ENCODE measurements at regions not wholly inside any gene's neighbourhood (a gene's known extent, or its start where the extent isn't known, plus 50 kb on each side); places are given as distances from the start of the nearest gene placed in this dataset.

- no peak for DNase-seq (ENCODE audit: low read depth in 2 of 2)
Observed at GRCh38 chr7:17608114-17608833, 309.8 kb downstream of the AHR start.

- DNase-seq (ENCODE audit: low read depth in 2 of 2) = no peak
Observed at GRCh38 chr7:17611611-17612010, 313.2 kb downstream of the AHR start.

DNA sequence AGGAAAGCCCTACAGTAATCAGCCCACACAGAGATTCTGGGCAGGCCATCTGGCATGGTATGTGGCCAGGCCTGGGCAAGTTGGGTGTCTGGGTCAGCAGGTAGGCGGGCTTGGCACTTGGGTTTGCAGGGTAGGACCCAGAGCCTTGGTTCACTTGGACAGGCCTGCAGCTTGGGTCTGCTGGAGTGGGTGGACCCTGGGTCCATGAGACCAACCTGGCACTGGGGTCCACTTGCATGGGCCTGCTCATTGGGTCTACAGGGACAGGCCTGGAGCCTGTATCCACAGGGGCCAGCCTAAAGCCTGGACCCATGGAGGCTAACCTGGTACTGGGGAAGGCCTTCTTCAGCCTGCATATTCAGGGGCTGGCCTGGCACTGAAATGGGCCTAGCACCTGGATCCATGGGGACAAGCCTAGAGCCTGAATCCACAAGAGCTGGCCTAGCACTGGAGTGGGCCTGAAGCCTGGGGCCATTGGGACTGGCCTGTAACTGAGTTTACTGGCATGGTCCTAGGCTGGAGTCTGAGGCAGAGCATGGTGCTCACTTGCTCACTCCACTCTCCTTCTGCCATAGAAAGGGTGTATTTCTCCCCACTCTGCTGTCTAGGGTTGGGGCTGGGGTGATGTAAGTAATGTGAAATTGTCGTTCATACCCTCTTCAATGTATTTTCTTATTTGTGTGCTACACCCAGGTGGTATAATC lies 315.0 kb downstream of the AHR start:
- no peak for DNase-seq (ENCODE audit: low read depth in 2 of 2)

DNA sequence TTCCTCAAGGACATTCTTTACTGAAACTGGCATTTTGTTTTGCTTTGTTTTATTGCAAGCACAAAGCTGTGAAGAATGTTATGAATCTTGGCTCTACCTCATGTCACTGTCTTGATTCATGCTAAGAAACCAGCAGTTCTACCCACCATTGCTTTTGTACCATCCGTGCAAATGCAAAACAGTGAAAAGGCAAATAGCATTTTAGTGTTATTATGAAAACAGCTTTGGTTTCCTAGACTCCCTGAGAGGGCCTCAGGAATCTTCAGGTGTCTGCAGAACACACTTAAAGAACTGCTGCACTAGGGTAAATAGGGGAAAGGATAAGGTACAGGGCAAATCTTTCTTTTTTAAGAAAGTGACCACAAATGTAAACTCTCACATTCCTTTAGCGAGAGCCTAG lies 318.9 kb downstream of the AHR start:
- no peak for DNase-seq (ENCODE audit: low read depth in 2 of 2)

DNA sequence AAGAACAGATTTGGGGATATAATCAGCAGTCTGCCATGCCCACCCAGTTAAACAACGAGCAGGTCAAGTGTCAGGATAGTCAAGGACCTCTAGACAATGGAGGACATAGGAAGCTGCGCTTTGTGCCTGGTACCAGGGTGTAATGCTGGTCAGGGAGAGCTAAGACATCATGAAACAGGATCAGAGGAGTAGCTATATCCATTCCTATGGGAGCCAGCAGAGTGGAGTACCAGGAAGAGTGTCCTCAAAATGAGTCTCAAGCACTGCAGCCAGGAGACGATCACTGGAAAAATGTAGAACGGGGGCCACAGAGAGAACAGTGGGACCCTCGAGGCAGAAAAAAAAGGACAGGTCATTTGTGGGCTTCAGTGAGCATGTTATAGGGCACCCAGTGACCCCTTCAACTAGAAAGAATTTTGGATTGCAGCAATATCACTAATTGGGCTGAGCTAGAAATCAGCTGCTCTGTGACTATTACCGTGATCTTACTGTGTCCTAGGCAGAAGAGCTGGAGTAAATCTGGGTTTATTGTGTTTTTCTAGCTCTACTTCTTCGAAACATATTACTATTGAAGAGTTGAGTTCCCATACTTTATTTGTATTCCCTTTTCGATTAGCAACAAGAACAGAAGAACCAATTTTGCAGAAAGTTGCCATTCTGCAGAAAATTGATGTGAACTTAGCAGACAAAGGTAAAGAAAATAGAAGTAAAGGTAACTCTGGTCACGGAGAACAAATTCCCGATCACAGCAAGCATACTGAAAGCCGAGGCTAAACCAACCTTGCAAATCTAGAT lies 319.6 kb downstream of the AHR start:
- DNase-seq (ENCODE audit: low read depth in 2 of 2) = no peak

DNA sequence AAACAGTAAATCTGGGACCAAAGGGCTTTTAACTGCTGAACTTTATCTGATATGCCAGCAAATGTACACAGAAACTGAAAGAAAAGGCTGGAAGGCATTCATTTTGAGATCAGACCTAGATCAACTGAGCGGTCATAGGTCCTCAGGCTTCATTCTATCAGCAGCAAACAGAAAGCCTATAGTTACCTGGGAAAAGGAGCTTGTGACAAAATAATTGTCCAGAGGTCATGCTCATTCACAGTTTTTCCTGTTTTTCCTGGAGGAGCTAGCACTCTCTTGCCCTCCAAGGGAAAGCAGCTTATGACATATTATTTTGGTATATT lies 320.2 kb downstream of the AHR start:
- DNase-seq (ENCODE audit: low read depth in 2 of 2) = no peak

DNA sequence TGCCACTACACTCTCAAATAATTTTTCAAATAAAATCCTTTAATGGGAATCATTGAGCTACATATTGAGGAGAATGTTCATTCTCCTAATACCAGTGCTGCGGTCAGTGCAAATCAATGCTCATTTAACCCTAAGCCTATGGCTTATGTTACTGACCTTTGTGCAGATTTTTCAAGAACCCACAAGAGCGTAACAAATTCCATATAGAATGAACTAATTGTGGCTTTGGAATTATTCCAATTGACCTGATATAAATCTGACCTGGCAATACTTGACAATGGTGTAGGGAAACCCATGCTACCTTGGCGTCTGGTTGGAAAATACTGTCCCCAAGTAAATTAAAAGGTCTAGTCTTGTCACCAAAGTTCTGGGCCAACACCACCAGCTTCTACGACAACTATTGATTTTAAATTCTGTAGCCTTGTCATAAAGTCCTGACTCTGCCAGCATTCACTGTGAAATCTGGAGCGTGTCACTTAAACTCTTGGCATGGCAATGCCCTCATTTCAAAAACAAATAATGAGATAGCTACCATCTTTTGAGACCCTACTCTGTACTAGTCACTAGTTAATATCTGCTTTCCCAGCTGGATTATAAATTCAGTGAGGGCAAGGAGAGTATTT lies 320.9 kb downstream of the AHR start:
- DNase-seq (ENCODE audit: low read depth in 2 of 2) = no peak

DNA sequence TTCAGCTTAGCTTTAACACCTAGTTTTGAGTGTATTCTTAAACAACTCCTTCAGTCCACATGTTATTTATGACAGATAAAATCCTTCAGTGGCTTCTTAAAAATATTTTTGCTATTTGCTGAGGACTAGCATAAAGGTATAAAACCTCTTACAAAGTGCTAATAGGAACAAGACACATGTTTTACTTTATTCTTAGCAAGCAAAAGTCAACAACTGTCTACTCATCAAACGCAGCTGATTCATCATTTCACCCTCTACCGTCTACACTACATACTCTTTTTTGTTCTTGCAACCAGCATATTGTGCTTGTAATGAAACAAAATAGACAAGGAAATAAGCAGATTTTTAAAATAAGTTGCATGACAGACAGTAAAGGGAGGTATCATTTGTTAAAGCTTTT lies 319.7 kb downstream of the SNX13 start:
- no peak for DNase-seq (ENCODE audit: low read depth in 2 of 2)

GRCh38 chr7:17622451-17622850 lies 317.8 kb downstream of the SNX13 start:
- no peak for DNase-seq (ENCODE audit: low read depth in 2 of 2)

- DNase-seq (ENCODE audit: low read depth in 2 of 2) = no peak
Observed at GRCh38 chr7:17623546-17624185, 316.6 kb downstream of the SNX13 start.

- no peak for DNase-seq (ENCODE audit: low read depth in 2 of 2)
Observed at GRCh38 chr7:17624379-17624778, 315.9 kb downstream of the SNX13 start.

GRCh38 chr7:17625043-17625442 lies 315.3 kb downstream of the SNX13 start:
- DNase-seq (ENCODE audit: low read depth in 2 of 2) = no peak

GRCh38 chr7:17626235-17626634 lies 314.1 kb downstream of the SNX13 start:
- DNase-seq (ENCODE audit: low read depth in 2 of 2) = no peak

- DNase-seq (ENCODE audit: low read depth in 2 of 2) = no peak
Observed at GRCh38 chr7:17631061-17631460, 309.2 kb downstream of the SNX13 start.

GRCh38 chr7:17632384-17632783 lies 307.9 kb downstream of the SNX13 start:
- no peak for DNase-seq (ENCODE audit: low read depth in 2 of 2)

DNA sequence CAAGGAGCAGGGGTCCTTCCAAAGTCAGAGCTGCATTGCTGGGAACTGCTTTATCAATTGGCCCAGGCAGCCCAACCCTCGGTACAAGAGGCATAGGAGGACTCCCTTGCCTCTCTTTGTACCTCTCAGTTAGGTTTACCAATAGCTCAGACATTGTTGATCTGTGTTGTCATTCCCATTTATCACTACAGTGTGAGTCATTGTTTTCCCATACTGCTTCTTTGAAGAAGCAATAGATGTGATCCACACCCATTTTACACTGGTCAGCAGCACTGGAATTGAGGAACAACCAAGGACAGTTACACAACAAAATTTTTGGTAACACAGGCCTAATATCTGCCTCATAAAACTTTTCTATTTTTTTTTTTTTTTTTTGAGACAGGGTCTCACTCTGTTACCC lies 307.2 kb downstream of the SNX13 start:
- no peak for DNase-seq (ENCODE audit: low read depth in 2 of 2)

- DNase-seq (ENCODE audit: low read depth in 2 of 2) = no peak
Observed at GRCh38 chr7:17638727-17639126, 301.6 kb downstream of the SNX13 start.

- peak in 1 of 2 donors; percentile 1 for DNase-seq (ENCODE audit: low read depth in 2 of 2)
Observed at GRCh38 chr7:17640730-17641377, 299.4 kb downstream of the SNX13 start.

DNA sequence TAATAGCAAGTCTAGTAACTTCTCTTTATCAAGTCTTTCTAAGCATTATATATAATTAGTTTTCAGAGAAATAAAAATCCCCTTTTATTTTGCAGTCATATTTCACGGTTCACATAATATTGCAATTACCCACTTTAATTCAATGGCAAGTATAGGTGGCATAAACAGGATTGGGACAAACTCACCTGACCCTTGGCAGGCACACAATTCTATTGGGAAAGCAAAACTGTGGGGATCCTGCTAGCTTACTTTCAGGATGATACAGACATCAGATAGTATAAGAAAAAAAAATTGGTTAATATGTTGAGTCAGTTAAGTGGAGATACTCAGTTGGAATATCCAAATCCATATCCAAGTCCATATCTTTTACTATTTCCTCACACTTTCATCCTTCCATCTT lies 294.8 kb downstream of the SNX13 start:
- no peak for DNase-seq (ENCODE audit: low read depth in 2 of 2)

- no peak for DNase-seq (ENCODE audit: low read depth in 2 of 2)
Observed at GRCh38 chr7:17646253-17646956, 293.9 kb downstream of the SNX13 start.

- no peak for DNase-seq (ENCODE audit: low read depth in 2 of 2)
Observed at GRCh38 chr7:17651341-17651740, 289.0 kb downstream of the SNX13 start.
